ENCODE measurements at regions not wholly inside any gene's neighbourhood (a gene's known extent, or its start where the extent isn't known, plus 50 kb on each side); places are given as distances from the start of the nearest gene placed in this dataset.

DNA sequence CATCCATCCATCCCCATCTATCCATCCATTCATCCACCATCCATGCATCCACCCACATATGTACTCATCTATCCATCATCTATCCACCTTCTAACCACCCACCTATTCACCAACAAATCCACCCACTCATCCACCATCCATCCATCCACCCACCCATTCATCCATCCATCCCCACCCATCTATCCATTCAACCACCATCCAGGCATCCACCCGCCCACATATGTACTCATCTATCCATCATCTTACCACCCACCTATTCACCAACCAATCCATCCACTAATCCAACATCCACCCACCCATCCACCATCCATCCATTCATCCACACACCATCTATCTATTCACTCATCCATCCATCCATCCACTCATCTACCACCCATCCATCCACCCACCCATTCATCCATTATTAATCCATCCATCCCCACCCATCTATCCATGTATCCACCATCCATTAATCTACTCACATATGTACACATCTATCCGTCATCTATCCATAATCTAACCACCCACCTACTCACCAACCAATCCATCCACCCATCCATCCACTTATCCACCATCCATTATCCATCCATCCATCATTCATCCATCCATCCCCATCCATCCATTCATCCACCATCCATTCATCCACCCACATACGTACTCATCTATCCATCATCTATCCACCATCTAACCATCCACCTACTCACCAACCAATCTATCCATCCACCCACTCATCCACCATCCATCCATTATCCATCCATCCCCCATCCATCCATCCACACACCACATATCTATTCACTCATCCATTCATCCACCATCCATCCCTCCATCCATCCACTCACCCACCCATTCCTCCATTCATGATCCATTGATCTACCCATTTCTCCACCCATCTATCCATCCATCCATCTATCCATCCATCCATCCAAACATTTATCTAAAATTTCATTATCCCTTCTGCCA is 940.0 kb downstream of the BRD1 start:
- peaks cover 0 to 7% (median 0%) of the 10 kb centered on the region in 4 donors for H3K9me3 ChIP-seq
- no peak overlapping the region for H3K27ac ChIP-seq
- H3K4me1 ChIP-seq, result peaks cover 0 to 13% (median 0%) of the 10 kb centered on the region in 4 donors
- DNase-seq (ENCODE audit: low spot score in 2 of 2), result no peak
- TF ChIP-seq EP300 (IDR thresholded peaks at IDR 0.05) (no peak), POLR2A (IDR thresholded peaks at IDR 0.05) (no peak)
- TF ChIP-seq, protein P1, sequence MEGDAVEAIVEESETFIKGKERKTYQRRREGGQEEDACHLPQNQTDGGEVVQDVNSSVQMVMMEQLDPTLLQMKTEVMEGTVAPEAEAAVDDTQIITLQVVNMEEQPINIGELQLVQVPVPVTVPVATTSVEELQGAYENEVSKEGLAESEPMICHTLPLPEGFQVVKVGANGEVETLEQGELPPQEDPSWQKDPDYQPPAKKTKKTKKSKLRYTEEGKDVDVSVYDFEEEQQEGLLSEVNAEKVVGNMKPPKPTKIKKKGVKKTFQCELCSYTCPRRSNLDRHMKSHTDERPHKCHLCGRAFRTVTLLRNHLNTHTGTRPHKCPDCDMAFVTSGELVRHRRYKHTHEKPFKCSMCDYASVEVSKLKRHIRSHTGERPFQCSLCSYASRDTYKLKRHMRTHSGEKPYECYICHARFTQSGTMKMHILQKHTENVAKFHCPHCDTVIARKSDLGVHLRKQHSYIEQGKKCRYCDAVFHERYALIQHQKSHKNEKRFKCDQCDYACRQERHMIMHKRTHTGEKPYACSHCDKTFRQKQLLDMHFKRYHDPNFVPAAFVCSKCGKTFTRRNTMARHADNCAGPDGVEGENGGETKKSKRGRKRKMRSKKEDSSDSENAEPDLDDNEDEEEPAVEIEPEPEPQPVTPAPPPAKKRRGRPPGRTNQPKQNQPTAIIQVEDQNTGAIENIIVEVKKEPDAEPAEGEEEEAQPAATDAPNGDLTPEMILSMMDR (IDR thresholded peaks at IDR 0.05), result no peak
- no peak overlapping the region for H3K4me3 ChIP-seq
- WGBS, 2 donors, result 96 to 97% methylated on average over 3 of the region's 3 CpGs
- H3K36me3 ChIP-seq, result no peaks in the 10 kb centered on the region
- H3K27me3 ChIP-seq, result no peaks in the 10 kb centered on the region

DNA sequence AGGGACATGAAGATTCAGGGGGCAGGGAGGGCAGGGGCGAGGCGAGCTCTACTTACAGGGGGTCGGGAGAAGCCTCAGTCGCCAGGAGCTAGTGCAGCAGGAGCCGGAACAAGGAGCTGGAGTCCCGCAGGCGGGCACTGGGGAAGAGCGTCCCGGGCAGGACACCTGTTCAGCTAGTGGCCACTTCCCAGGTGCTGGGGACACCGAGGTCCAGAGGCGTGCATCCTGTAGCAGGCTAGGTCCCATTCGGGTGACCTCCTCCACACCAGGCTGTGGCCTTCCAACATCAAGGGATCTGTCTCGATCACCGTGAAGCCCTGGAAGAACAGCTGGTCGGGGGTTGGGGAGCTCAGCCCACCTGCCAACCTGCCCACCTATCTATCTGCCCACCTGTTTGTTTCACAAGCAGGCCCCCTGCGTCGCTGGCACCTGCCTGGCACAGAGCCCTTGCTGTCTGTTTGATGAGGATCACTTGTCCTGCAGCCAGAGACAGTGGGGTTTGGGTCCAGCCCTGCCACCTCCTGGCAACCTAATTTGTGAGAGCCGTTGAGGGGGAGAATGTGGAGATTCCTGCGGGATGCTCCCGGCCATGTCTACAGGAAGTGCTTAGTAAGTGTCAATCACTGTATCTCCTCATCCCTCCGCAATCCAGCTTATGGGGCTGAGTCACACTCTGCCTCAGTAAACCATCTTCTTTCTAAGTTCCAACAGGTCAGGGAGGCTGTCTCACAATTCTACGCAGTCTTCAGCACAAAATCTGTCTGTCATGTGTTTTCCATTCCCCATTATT is 940.9 kb downstream of the BRD1 start:
- Histone ChIP-seq H3K4me1 (peaks cover 0 to 12% (median 0%) of the 10 kb centered on the region in 4 donors), H3K9me3 (peaks cover 0 to 5% (median 0%) of the 10 kb centered on the region in 4 donors), H3K4me3 (no peak overlapping the region), H3K27ac (no peak overlapping the region), H3K27me3 (no peaks in the 10 kb centered on the region), H3K36me3 (no peaks in the 10 kb centered on the region)
- no peak for DNase-seq (ENCODE audit: low spot score in 2 of 2)
- 86 to 90% methylated on average over 21 to 22 of the region's 22 CpGs for WGBS, 2 donors
- TF ChIP-seq, protein P1 (IDR thresholded peaks at IDR 0.05), result no peak
- TF ChIP-seq EP300 (IDR thresholded peaks at IDR 0.05), result no peak
- no peak for TF ChIP-seq POLR2A (IDR thresholded peaks at IDR 0.05)

DNA sequence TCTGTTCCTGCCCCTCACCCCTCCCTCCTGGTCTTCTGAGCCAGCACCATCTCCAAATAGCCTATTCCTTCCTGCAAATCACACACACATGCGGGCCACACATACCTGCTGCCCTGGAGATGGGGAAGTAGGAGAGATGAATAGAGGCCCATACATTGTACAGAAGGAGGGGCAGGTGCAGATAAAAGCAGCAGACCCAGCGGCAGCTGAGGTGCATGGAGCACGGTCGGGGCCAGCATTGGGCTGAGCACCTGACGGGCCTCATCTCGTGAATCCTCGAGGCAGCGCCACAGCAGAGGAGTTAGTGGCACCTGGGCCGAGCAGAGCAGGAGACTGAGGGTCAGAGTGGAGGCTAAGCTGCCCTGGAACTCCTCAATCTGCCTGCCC is 941.8 kb downstream of the BRD1 start:
- 75 to 90% methylated on average over 9 of the region's 9 CpGs for WGBS, 2 donors
- peaks cover 0 to 12% (median 0%) of the 10 kb centered on the region in 4 donors for H3K4me1 ChIP-seq
- no peak for DNase-seq (ENCODE audit: low spot score in 2 of 2)
- TF ChIP-seq, protein P1 (IDR thresholded peaks at IDR 0.05), result no peak
- no peak for TF ChIP-seq POLR2A (IDR thresholded peaks at IDR 0.05)
- no peak for TF ChIP-seq EP300 (IDR thresholded peaks at IDR 0.05)
- H3K27me3 ChIP-seq, result no peaks in the 10 kb centered on the region
- no peak overlapping the region for H3K4me3 ChIP-seq
- no peaks in the 10 kb centered on the region for H3K36me3 ChIP-seq
- H3K9me3 ChIP-seq, result no peaks in the 10 kb centered on the region
- no peak overlapping the region for H3K27ac ChIP-seq

DNA sequence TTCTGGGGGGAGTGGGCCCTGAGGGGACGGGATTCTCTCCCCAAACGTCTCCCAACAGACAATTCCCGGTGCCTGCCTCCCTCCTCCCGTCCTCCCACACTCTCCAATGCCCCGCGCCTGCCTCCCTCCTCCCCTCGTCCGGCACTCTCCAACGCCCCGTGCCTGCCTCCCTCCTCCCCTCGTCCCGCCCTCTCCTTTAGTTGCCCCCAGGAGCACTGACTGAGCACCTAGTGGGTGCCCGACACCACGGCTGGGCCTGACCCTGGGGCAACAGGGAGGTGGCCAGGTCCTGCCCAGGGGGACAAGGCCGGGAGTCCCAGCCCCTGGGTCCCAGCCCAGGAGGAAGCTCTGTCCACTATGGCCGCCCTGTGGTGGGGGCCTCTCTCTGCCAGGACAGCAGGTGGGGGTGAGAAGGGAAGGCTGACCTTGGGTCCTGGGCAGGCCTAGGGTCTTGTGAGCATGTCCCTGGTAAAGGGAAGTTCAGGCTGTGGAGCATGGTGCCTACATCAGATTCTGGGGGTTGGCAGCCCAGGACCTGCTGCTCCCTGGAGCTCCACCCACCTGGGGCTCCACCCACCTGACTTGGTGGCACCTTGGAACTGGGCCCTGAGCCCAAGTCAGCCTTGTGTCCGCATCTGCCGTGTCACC is 942.3 kb downstream of the BRD1 start:
- WGBS, 2 donors, result 71 to 73% methylated on average over 15 to 18 of the region's 18 CpGs
- Histone ChIP-seq H3K36me3 (no peaks in the 10 kb centered on the region), H3K27ac (no peak overlapping the region), H3K9me3 (no peaks in the 10 kb centered on the region), H3K4me3 (no peak overlapping the region), H3K27me3 (no peaks in the 10 kb centered on the region), H3K4me1 (peaks cover 0 to 12% (median 0%) of the 10 kb centered on the region in 4 donors)
- no peak for DNase-seq (ENCODE audit: low spot score in 2 of 2)
- TF ChIP-seq, protein P1 (IDR thresholded peaks at IDR 0.05), result no peak
- TF ChIP-seq POLR2A (IDR thresholded peaks at IDR 0.05), result no peak
- no peak for TF ChIP-seq EP300 (IDR thresholded peaks at IDR 0.05)

Measured in tibial nerve (tissue), 4 donors.